Right cardiac atrium (tissue), 5 donors: ENCODE measurements at regions not wholly inside any gene's neighbourhood (a gene's known extent, or its start where the extent isn't known, plus 50 kb on each side); places are given as distances from the start of the nearest gene placed in this dataset.
A peak's percentile ranks its signal among the peaks of the same experiment; 100 is the strongest.

Experiments
- ATAC-seq, 2 donors: fragments of 200-7000 bp; cut with Tn5 transposase; one replicate each; pipeline versions ENCODE4 v1.8.0 to v1.9.1; 2020; ENCODE audit warnings: moderate library complexity in 2 of 2, mild to moderate bottlenecking in 1 of 2
- DNase-seq, 3 donors: peaks; one replicate each; pipeline ENCODE4 v3.0.0-alpha.2; 2020
- H3K27ac ChIP-seq: one replicate; pipeline ENCODE4 v1.5.1; 2013; ENCODE audit warnings: mild to moderate bottlenecking, low read length, control low read depth, moderate library complexity
- H3K27me3 ChIP-seq: one replicate; pipeline ENCODE4 v1.6.1; 2013; ENCODE audit not compliant: control insufficient read depth, insufficient read depth
- H3K4me1 ChIP-seq: one replicate; pipeline ENCODE4 v1.6.1; 2013; ENCODE audit warnings: low read length; ENCODE audit not compliant: control insufficient read depth, insufficient read depth
- H3K4me3 ChIP-seq: one replicate; pipeline ENCODE4 v1.5.1; 2013; ENCODE audit warnings: low read length, control low read depth
- H3K9me3 ChIP-seq: one replicate; pipeline ENCODE4 v1.6.1; 2013; ENCODE audit warnings: low read length; ENCODE audit not compliant: control insufficient read depth
- WGBS: extraction: QIAGEN DNeasy Blood & Tissue Kit; methylation state at CpG from one replicate; pipeline ENCODE4 v1.1.7; 2013; 5-methylcytosine and 5-hydroxymethylcytosine counted together
- intact Hi-C, 4 donors: fragments of 100-400 bp; cut with DNase I; formaldehyde crosslinking; loops; one replicate each; pipeline versions ENCODE4 v1.11.0 to v1.14.0; 2022 to 2023
- donor health status: healthy with polysubstance abuse.
- donor health status: DM: no; HTN: yes; CAD: no.
- donor health status: DM: no; HTN: no; CAD: no.
- donor health status: DM: no; HTN: yes; CAD: no; lungs with severe emphysema.
- donor health status: DM: yes; HTN: yes; CAD: no.

GRCh38 chr6:40973304-40973703 is 65.7 kb downstream of the UNC5CL start:
- no peaks in the 10 kb centered on the region for H3K4me1 ChIP-seq
- no peak overlapping the region for H3K4me3 ChIP-seq
- no peaks in the 10 kb centered on the region for H3K9me3 ChIP-seq
- intact Hi-C loops = no loop called here
- DNase-seq (no peak), ATAC-seq (no peak)
- 92% methylated on average over 4 of the region's 4 CpGs for WGBS
- H3K27ac ChIP-seq = no peak overlapping the region
- H3K27me3 ChIP-seq = no peaks in the 10 kb centered on the region

GRCh38 chr6:40972814-40973213 is 66.2 kb downstream of the UNC5CL start:
- no peak for ATAC-seq
- 79% methylated on average over 3 of the region's 3 CpGs for WGBS
- intact Hi-C loops = no loop called here

GRCh38 chr6:40972190-40972589 is 66.8 kb downstream of the UNC5CL start:
- intact Hi-C loops = no loop called here
- DNase-seq = no peak
- no peaks in the 10 kb centered on the region for H3K4me1 ChIP-seq
- WGBS = 95% methylated on average over 3 of the region's 3 CpGs
- no peaks in the 10 kb centered on the region for H3K9me3 ChIP-seq
- no peak overlapping the region for H3K4me3 ChIP-seq
- no peaks in the 10 kb centered on the region for H3K27me3 ChIP-seq
- ATAC-seq = no peak
- H3K27ac ChIP-seq = no peak overlapping the region

More at GRCh38 chr6:40972814-40973213, 66.2 kb downstream of the UNC5CL start:
- H3K9me3 ChIP-seq = no peaks in the 10 kb centered on the region
- no peak for DNase-seq
- no peak overlapping the region for H3K27ac ChIP-seq
- no peaks in the 10 kb centered on the region for H3K4me1 ChIP-seq
- no peak overlapping the region for H3K4me3 ChIP-seq
- H3K27me3 ChIP-seq = no peaks in the 10 kb centered on the region

GRCh38 chr6:40968620-40969164 is 70.3 kb downstream of the UNC5CL start:
- no peak overlapping the region for H3K4me3 ChIP-seq
- no peaks in the 10 kb centered on the region for H3K27me3 ChIP-seq
- DNase-seq (no peak), ATAC-seq (no peak)
- no peak overlapping the region for H3K27ac ChIP-seq
- H3K9me3 ChIP-seq = no peaks in the 10 kb centered on the region
- intact Hi-C loops = no loop called here
- H3K4me1 ChIP-seq = no peaks in the 10 kb centered on the region

DNA sequence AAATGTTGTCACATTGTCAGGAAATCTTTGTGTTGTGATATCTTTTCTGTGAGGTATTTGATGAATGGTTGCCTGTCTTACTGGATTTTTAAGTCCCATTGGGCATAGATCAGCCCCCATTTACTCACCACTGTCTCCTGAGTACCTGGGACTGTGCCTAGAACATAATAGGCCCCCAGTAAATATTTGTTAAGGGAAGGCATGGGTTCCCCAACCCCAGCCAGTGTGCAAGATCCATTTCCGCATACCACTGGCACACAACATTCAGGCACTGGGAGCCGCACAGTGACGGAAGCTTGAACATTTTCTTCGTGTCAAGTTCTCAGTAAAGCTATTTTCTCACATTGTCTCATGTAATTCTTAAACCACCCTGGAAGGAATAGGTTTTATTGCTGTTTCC is 72.2 kb downstream of the UNC5CL start:
- intact Hi-C loops = no loop called here
- no peaks in the 10 kb centered on the region for H3K4me1 ChIP-seq
- ATAC-seq = no peak
- no peak for DNase-seq
- no peak overlapping the region for H3K4me3 ChIP-seq
- WGBS = 93% methylated on average over 4 of the region's 4 CpGs
- H3K27me3 ChIP-seq = no peaks in the 10 kb centered on the region
- no peak overlapping the region for H3K27ac ChIP-seq
- H3K9me3 ChIP-seq = no peaks in the 10 kb centered on the region

GRCh38 chr6:40965046-40965445 is 74.0 kb downstream of the UNC5CL start:
- intact Hi-C loops = no loop called here
- DNase-seq = no peak
- Histone ChIP-seq H3K27me3 (no peaks in the 10 kb centered on the region), H3K4me3 (no peak overlapping the region), H3K9me3 (no peaks in the 10 kb centered on the region), H3K27ac (no peak overlapping the region), H3K4me1 (no peaks in the 10 kb centered on the region)
- WGBS = 90% methylated on average over 2 of the region's 2 CpGs
- no peak for ATAC-seq

GRCh38 chr6:40963019-40963418 is 76.0 kb downstream of the UNC5CL start:
- no peaks in the 10 kb centered on the region for H3K9me3 ChIP-seq
- DNase-seq = no peak
- intact Hi-C loops = no loop called here
- ATAC-seq = no peak
- H3K4me3 ChIP-seq = no peak overlapping the region
- H3K4me1 ChIP-seq = no peaks in the 10 kb centered on the region
- H3K27ac ChIP-seq = no peak overlapping the region
- no peaks in the 10 kb centered on the region for H3K27me3 ChIP-seq
- WGBS = 87% methylated on average over 3 of the region's 3 CpGs

DNA sequence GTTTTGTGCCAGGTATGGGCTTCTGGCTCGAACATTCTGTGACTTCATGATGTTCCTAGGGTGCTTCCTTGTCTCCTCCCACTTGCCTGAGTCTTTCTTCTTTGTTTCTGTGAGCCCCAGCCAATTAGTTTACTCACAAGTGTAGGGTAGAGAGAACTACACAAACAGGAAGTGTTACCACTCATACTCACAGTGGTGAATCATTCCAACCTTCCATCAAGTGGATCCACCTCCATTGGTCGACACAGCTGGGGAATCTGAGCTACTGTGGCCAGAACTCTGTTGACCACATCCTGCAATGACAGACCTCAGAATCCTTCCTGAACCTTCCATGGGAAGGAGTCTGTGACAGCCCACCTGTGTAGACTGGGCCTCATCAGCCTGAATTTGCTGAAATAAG is 76.8 kb downstream of the UNC5CL start:
- ATAC-seq = no peak
- Histone ChIP-seq H3K4me3 (no peak overlapping the region), H3K27ac (no peak overlapping the region), H3K27me3 (no peaks in the 10 kb centered on the region), H3K4me1 (no peaks in the 10 kb centered on the region), H3K9me3 (no peaks in the 10 kb centered on the region)
- no peak for DNase-seq
- intact Hi-C loops = no loop called here
- 54% methylated on average over 2 of the region's 2 CpGs for WGBS

DNA sequence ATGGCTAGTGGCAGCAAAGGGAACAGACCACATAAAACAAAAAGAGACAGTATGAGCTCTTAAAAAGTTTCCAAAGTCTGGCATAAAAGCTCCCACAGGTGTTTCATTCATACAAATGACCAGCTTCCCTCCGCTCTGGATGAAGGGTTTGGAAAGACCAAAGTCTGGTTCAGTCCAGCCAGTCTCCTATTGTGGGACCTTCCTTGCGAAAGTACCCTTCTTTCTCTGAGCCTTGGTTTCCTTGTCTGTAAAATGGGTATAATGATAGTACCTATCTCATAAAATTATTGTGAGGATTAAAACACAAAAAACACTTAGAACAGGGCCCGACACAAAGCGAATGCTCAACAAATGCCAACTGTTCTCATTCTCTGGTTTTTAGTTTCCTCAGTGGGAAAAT is 77.2 kb downstream of the UNC5CL start:
- WGBS = 97% methylated on average over 4 of the region's 4 CpGs
- Histone ChIP-seq H3K4me3 (no peak overlapping the region), H3K4me1 (no peaks in the 10 kb centered on the region), H3K27ac (no peak overlapping the region), H3K9me3 (no peaks in the 10 kb centered on the region), H3K27me3 (no peaks in the 10 kb centered on the region)
- ATAC-seq (no peak), DNase-seq (no peak)
- intact Hi-C loops = no loop called here

DNA sequence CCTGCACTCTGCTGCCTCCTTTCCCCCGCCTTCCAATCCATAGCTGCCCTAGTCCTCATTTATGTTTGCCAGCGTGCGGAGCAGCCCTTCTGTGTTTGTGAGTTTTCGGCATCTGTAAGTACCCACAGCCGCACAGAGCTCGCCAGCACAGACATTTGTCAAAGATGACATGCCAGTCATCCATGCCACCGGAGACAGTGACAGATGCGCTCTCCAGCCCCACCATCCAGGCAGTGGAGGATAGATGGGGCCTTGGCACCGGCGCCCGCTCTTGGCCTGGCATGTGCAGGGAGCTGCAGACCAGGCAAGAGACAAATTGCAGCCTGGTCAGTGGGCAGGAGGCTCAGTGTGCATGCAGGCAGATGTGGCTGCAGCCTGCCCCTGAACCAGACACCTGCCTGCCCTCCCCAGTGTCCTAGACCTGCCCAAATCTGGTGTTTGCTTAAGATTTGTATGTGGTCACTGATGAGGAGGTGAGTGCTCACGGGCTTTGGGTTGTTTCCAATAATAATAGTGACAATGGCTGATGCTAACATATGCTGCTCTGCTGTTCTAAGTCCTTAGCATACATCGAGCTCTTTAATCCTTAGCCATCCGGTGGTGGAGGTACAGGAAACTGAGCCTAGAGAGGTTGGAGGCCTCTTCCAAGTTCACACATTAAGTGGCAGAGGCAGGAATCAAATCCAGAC is 78.1 kb downstream of the UNC5CL start:
- intact Hi-C loops = no loop called here
- Histone ChIP-seq H3K9me3 (no peaks in the 10 kb centered on the region), H3K4me1 (no peaks in the 10 kb centered on the region), H3K27ac (no peak overlapping the region), H3K4me3 (no peak overlapping the region), H3K27me3 (no peaks in the 10 kb centered on the region)
- WGBS = 81% methylated on average over 14 of the region's 14 CpGs
- ATAC-seq (peak in 1 of 2 donors; percentile 26), DNase-seq (peak in 1 of 3 donors; percentile 33)

GRCh38 chr6:40959781-40960327 is 79.2 kb downstream of the UNC5CL start:
- no peaks in the 10 kb centered on the region for H3K9me3 ChIP-seq
- no peak overlapping the region for H3K4me3 ChIP-seq
- WGBS = 81% methylated on average over 2 of the region's 2 CpGs
- no peak for ATAC-seq
- H3K27ac ChIP-seq = no peak overlapping the region
- no peaks in the 10 kb centered on the region for H3K4me1 ChIP-seq
- intact Hi-C loops = no loop called here
- DNase-seq = no peak
- no peaks in the 10 kb centered on the region for H3K27me3 ChIP-seq
